Neural cell (in vitro differentiated cells): ENCODE measurements at regions not wholly inside any gene's neighbourhood (a gene's known extent, or its start where the extent isn't known, plus 50 kb on each side); places are given as distances from the start of the nearest gene placed in this dataset.
"Not testable (repeated sequence)": the region's sequence is repeated elsewhere in the genome, so short reads cannot be mapped to it uniquely, and the experiment has no call there.

Experiments
- H2AFZ ChIP-seq: fragments of 200-600, 300-800 bp; sonication (generic), shearing (Covaris generic); 2 replicates; pipeline ENCODE4 v1.6.0; 2014; ENCODE audit warnings: low read depth, mild to moderate bottlenecking, antibody characterized with exemption, low read length, moderate library complexity
- H3F3A ChIP-seq: fragments of 200-600 bp; shearing (Covaris generic); 2 replicates; pipeline ENCODE4 v1.6.1; 2016; ENCODE audit warnings: mild to moderate bottlenecking, moderate library complexity, mixed read lengths, antibody characterized with exemption, low read length; ENCODE audit not compliant: insufficient read depth, poor library complexity, severe bottlenecking
- H3K27ac ChIP-seq: fragments of 200-600, 300-800 bp; sonication (generic), shearing (Covaris generic); 2 replicates; pipeline ENCODE4 v1.5.1; 2014; ENCODE audit warnings: mild to moderate bottlenecking, low read length, moderate library complexity
- H3K27me3 ChIP-seq: fragments of 300-800, 200-600 bp; sonication (generic), shearing (Covaris generic); 2 replicates; pipeline ENCODE4 v1.6.0; 2014; ENCODE audit warnings: mild to moderate bottlenecking, low read depth, low read length, moderate library complexity; ENCODE audit not compliant: insufficient read depth
- H3K36me3 ChIP-seq: fragments of 300-800, 200-600 bp; sonication (generic), shearing (Covaris generic); 2 replicates; pipeline ENCODE4 v1.5.1; 2014; ENCODE audit warnings: mild to moderate bottlenecking, antibody characterized with exemption, low read length, moderate library complexity; ENCODE audit not compliant: insufficient read depth
- H3K4me2 ChIP-seq: fragments of 300-800, 200-600 bp; sonication (generic), shearing (Covaris generic); 2 replicates; pipeline ENCODE4 v1.6.0; 2014; ENCODE audit warnings: mild to moderate bottlenecking, low read length
- H3K4me3 ChIP-seq: fragments of 300-800, 200-600 bp; sonication (generic), shearing (Covaris generic); 2 replicates; pipeline ENCODE4 v1.5.1; 2014; ENCODE audit warnings: mild to moderate bottlenecking, low read length, moderate library complexity
- H3K79me2 ChIP-seq: fragments of 200-600 bp; shearing (Covaris generic); replicated peaks from 2 replicates; pipeline ENCODE4 v1.6.0; 2014; ENCODE audit warnings: mild to moderate bottlenecking, low read length, moderate library complexity; ENCODE audit not compliant: insufficient read depth
- H3K9ac ChIP-seq: fragments of 300-800, 200-600 bp; sonication (generic), shearing (Covaris generic); 2 replicates; pipeline ENCODE4 v1.6.1; 2016; ENCODE audit warnings: mild to moderate bottlenecking, low read length, mixed read lengths
- H3K9me2 ChIP-seq: fragments of 200-600 bp; shearing (Covaris generic); 2 replicates; pipeline ENCODE4 v1.6.1; 2016; ENCODE audit warnings: mild to moderate bottlenecking, low read length, mixed read lengths; ENCODE audit not compliant: insufficient read depth
- H3K9me3 ChIP-seq: fragments of 200-600, 300-800 bp; sonication (generic), shearing (Covaris generic); 2 replicates; pipeline ENCODE4 v1.6.1; 2016; ENCODE audit warnings: mild to moderate bottlenecking, mixed run types, low read length, moderate library complexity, mixed read lengths
- H4K20me1 ChIP-seq: fragments of 200-600 bp; shearing (Covaris generic); 2 replicates; pipeline ENCODE4 v1.6.1; 2016; ENCODE audit warnings: mild to moderate bottlenecking, mixed run types; ENCODE audit not compliant: insufficient read depth
- CTCF ChIP-seq: fragments of 450-650 bp; IDR thresholded peaks from 2 replicates; pipeline ENCODE4 v1.5.1; 2014; ENCODE audit warnings: antibody characterized with exemption, mild to moderate bottlenecking, moderate library complexity; ENCODE audit not compliant: poor library complexity, severe bottlenecking
- EP300 ChIP-seq: fragments of 450-650 bp; conservative IDR thresholded peaks from 2 replicates; pipeline ENCODE4 v1.6.1; 2014; ENCODE audit warnings: antibody characterized with exemption, mild to moderate bottlenecking, moderate library complexity; ENCODE audit not compliant: poor library complexity, severe bottlenecking
- EZH2 ChIP-seq: fragments of 200-600, 300-800 bp; shearing (Covaris generic), sonication (generic); IDR thresholded peaks from 2 replicates; pipeline ENCODE4 v1.6.1; 2014; ENCODE audit warnings: antibody characterized with exemption, low read length, borderline replicate concordance, mild to moderate bottlenecking; ENCODE audit not compliant: insufficient read depth, poor library complexity, severe bottlenecking
- MXI1 ChIP-seq: fragments of 450-650 bp; conservative IDR thresholded peaks from 2 replicates; pipeline ENCODE4 v1.6.1; 2014; ENCODE audit warnings: antibody characterized with exemption, mild to moderate bottlenecking; ENCODE audit not compliant: poor library complexity, severe bottlenecking
- POLR2AphosphoS5 ChIP-seq: IDR thresholded peaks from 2 replicates; pipeline ENCODE4 v1.6.1; 2012
- RAD21 ChIP-seq: fragments of 450-650 bp; conservative IDR thresholded peaks from 2 replicates; pipeline ENCODE4 v1.6.1; 2014; ENCODE audit warnings: antibody characterized with exemption, mild to moderate bottlenecking, moderate library complexity
- SMC3 ChIP-seq: fragments of 450-650 bp; conservative IDR thresholded peaks from 2 replicates; pipeline ENCODE4 v1.6.1; 2014; ENCODE audit warnings: antibody characterized with exemption, mild to moderate bottlenecking, moderate library complexity; ENCODE audit not compliant: poor library complexity
- TAF1 ChIP-seq: IDR thresholded peaks from 2 replicates; pipeline ENCODE4 v1.6.1; 2012; ENCODE audit warnings: low read depth
- TF ChIP-seq, protein P1 (sequence below): IDR thresholded peaks from 2 replicates; pipeline ENCODE4 v1.6.1; 2012; ENCODE audit warnings: borderline replicate concordance

DNA sequence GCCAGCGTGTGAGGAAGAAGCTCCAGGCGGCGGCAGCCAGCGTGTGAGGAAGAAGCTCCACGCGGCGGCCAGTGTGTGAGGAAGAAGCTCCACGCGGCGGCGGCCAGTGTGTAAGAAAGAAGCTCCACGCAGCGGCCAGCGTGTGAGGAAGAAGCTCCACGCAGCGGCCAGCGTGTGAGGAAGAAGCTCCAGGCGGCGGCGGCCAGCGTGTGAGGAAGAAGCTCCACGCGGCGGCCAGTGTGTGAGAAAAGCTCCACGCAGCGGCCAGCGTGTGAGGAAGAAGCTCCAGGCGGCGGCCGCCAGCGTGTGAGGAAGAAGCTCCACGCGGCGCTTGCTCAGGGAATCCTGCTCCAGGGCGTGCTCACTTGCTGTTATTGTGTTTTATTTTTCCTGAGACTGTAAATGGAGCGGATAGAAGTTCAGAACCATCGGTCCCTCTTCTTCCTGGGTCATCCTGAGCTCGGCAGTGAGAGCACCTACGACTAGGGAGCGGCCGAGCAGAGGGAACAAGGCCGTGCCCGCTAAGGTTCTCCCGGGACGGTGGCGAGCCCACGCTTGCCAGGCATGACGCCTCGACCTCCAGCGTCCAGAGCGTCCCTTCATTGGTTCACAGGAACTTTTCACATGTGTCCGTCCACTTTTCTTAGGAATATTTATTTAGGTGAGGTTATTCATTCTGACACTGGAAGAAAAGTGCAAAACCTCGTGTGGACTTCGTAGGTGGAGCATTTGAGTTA, 94.2 kb downstream of the TMEM18 start:
- H3K79me2 ChIP-seq: no peaks in the 10 kb centered on the region
- H3K9me3 ChIP-seq: no peaks in the 10 kb centered on the region
- no peak overlapping the region for H3K9ac ChIP-seq
- no peak overlapping the region for H3K4me2 ChIP-seq
- H2AFZ ChIP-seq: no peak overlapping the region
- H3F3A ChIP-seq: no peaks in the 10 kb centered on the region
- H3K27ac ChIP-seq: no peak overlapping the region
- no peaks in the 10 kb centered on the region for H3K36me3 ChIP-seq
- H3K4me3 ChIP-seq: no peak overlapping the region
- TF ChIP-seq SMC3 (no peak), POLR2AphosphoS5 (no peak), MXI1 (no peak), EP300 (no peak), RAD21 (no peak), CTCF (no peak), EZH2 (no peak), TAF1 (no peak)
- TF ChIP-seq, protein P1, sequence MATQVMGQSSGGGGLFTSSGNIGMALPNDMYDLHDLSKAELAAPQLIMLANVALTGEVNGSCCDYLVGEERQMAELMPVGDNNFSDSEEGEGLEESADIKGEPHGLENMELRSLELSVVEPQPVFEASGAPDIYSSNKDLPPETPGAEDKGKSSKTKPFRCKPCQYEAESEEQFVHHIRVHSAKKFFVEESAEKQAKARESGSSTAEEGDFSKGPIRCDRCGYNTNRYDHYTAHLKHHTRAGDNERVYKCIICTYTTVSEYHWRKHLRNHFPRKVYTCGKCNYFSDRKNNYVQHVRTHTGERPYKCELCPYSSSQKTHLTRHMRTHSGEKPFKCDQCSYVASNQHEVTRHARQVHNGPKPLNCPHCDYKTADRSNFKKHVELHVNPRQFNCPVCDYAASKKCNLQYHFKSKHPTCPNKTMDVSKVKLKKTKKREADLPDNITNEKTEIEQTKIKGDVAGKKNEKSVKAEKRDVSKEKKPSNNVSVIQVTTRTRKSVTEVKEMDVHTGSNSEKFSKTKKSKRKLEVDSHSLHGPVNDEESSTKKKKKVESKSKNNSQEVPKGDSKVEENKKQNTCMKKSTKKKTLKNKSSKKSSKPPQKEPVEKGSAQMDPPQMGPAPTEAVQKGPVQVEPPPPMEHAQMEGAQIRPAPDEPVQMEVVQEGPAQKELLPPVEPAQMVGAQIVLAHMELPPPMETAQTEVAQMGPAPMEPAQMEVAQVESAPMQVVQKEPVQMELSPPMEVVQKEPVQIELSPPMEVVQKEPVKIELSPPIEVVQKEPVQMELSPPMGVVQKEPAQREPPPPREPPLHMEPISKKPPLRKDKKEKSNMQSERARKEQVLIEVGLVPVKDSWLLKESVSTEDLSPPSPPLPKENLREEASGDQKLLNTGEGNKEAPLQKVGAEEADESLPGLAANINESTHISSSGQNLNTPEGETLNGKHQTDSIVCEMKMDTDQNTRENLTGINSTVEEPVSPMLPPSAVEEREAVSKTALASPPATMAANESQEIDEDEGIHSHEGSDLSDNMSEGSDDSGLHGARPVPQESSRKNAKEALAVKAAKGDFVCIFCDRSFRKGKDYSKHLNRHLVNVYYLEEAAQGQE: no peak
- no peaks in the 10 kb centered on the region for H3K9me2 ChIP-seq
- H4K20me1 ChIP-seq: no peaks in the 10 kb centered on the region
- no peaks in the 10 kb centered on the region for H3K27me3 ChIP-seq

DNA sequence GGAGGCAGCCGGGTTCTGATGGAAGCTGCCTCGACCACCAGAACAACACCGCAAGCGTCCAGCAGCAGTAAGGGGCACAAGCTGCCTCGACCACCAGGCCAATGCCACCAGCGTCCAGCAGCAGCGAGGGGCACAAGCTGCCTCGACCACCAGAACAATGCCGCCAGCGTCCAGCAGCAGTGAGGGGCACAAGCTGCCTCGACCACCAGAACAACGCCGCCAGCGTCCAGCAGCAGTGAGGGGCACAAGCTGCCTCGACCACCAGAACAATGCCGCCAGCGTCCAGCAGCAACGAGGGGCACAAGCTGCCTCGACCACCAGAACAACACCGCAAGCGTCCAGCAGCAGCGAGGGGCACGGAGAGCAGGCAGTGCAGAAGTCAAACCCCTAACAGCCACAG, 94.9 kb downstream of the TMEM18 start:
- not testable (repeated sequence) for H3K4me3 ChIP-seq, H3K9me2 ChIP-seq, H3F3A ChIP-seq, H3K27ac ChIP-seq, H3K36me3 ChIP-seq, H3K4me2 ChIP-seq, H3K9ac ChIP-seq, H3K79me2 ChIP-seq, H3K27me3 ChIP-seq, H4K20me1 ChIP-seq, H3K9me3 ChIP-seq, H2AFZ ChIP-seq

DNA sequence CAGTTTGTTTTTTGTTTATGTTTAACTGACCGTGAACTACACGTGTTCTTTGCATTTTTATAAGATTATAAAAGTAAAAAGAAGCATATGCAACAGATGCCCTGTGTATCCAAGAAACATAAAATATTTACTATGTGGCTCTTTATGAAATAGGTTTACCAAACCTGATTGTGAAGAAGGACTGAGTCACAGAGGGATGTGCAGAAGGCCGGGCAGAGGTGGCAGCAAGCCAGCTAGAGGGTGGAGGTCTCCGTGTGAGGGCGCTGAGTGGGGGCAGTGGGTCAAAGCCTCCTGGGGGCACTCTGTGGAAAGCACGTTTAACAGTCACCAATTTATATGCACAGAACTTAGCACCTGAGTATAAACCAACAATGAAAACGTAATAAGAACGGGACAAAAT, 97.2 kb downstream of the TMEM18 start:
- Histone ChIP-seq H2AFZ (no peak overlapping the region), H3K79me2 (no peaks in the 10 kb centered on the region), H3K9me3 (no peaks in the 10 kb centered on the region), H3K4me3 (no peak overlapping the region), H3K36me3 (no peaks in the 10 kb centered on the region), H3K4me2 (no peak overlapping the region), H4K20me1 (no peaks in the 10 kb centered on the region), H3K9me2 (no peaks in the 10 kb centered on the region), H3K9ac (no peak overlapping the region), H3K27ac (no peak overlapping the region), H3F3A (no peaks in the 10 kb centered on the region), H3K27me3 (no peaks in the 10 kb centered on the region)
- TF ChIP-seq SMC3: no peak
- TF ChIP-seq MXI1: no peak
- TF ChIP-seq CTCF: no peak
